BJ (cell line): ENCODE measurements at regions not wholly inside any gene's neighbourhood (a gene's known extent, or its start where the extent isn't known, plus 50 kb on each side); places are given as distances from the start of the nearest gene placed in this dataset.

Experiments used
- CTCF ChIA-PET: fragments of 350-600 bp; formaldehyde crosslinking; extraction: SDS; loops from one replicate; lab custom pipeline; 2021; ENCODE audit warnings: antibody characterized with exemption, inconsistent platforms; lab: Yijun Ruan, JAX
- POLR2A ChIA-PET: fragments of 300-600 bp; sonication (Branson Sonifier 250); formaldehyde crosslinking; extraction: SDS; loops from one replicate; lab custom pipeline; 2021; ENCODE audit warnings: antibody characterized with exemption; lab: Charles Lee
- DNase-seq: peaks from one replicate; pipeline ENCODE4 v3.0.0-alpha.2; 2011; ENCODE audit warnings: low read depth
- H3K27me3 ChIP-seq: 2 replicates; pipeline ENCODE4 v1.6.0; 2011; ENCODE audit warnings: low read length; ENCODE audit not compliant: control insufficient read depth, insufficient read depth
- H3K36me3 ChIP-seq: 2 replicates; pipeline ENCODE4 v1.5.1; 2011; ENCODE audit warnings: low read length; ENCODE audit not compliant: control insufficient read depth, insufficient read depth
- H3K4me3 ChIP-seq: 2 replicates; pipeline ENCODE4 v1.5.1; 2011; ENCODE audit warnings: low read depth, mild to moderate bottlenecking, control low read depth, low read length
- TF ChIP-seq, protein P1 (sequence below): IDR thresholded peaks from 2 replicates; pipeline ENCODE4 v1.5.1; 2011; ENCODE audit warnings: low read depth, mild to moderate bottlenecking, control low read depth, inconsistent platforms, low read length, moderate library complexity; ENCODE audit not compliant: insufficient read depth

DNA sequence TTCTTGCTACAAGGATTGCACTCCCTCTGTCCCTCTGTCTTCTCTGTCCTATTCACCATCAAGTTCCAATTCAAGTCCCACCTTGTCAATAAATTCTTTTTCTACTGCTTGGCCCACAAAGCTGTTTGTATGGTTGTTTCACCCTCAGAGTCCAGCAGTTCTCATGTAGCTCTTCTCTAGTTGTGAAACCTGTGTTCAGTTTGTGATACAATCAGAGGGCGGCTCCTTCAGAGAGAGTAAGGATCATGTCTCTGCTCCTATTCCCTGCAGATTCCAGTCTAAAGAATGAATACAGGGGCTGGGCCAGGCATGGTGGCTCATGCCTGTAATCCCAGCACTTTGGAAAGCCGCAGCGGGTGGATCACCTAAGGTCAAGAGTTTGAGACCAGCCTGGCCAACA is 126.6 kb upstream of the BET1 start:
- TF ChIP-seq, protein P1, sequence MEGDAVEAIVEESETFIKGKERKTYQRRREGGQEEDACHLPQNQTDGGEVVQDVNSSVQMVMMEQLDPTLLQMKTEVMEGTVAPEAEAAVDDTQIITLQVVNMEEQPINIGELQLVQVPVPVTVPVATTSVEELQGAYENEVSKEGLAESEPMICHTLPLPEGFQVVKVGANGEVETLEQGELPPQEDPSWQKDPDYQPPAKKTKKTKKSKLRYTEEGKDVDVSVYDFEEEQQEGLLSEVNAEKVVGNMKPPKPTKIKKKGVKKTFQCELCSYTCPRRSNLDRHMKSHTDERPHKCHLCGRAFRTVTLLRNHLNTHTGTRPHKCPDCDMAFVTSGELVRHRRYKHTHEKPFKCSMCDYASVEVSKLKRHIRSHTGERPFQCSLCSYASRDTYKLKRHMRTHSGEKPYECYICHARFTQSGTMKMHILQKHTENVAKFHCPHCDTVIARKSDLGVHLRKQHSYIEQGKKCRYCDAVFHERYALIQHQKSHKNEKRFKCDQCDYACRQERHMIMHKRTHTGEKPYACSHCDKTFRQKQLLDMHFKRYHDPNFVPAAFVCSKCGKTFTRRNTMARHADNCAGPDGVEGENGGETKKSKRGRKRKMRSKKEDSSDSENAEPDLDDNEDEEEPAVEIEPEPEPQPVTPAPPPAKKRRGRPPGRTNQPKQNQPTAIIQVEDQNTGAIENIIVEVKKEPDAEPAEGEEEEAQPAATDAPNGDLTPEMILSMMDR, result no peak
- H3K4me3 ChIP-seq, result no peak overlapping the region
- CTCF ChIA-PET, result interaction anchor here (0.8 to 1.3 kb wide), 3 partner anchors 11 to 209 kb away, joined by 3 to 4 read pairs (median 3); partner anchors contain the start of gene GNG11
- no peak for DNase-seq
- POLR2A ChIA-PET, result no interaction called here
- H3K27me3 ChIP-seq, result no peaks in the 10 kb centered on the region
- no peaks in the 10 kb centered on the region for H3K36me3 ChIP-seq

DNA sequence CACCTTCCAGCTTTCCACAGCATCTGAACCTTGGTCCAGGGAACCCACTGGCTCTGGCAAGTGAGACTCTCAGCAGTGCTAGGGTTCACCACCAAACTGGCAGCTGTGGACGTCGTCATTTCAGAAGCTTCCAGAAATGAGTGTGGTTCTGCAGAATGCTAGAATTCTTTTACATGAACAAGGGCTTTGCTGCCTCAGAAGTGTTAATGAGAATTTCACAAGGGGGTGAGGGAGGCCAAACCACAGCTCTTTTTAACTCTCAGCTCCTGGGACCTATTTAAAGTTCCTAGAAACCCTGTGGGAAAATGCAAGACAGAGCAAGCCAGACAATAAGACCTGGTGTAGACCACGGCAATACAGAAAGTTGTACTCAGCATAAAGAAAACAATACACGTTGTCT is 129.3 kb upstream of the BET1 start:
- POLR2A ChIA-PET, result no interaction called here
- no peaks in the 10 kb centered on the region for H3K27me3 ChIP-seq
- CTCF ChIA-PET, result interaction anchor here (0.8 to 2.1 kb wide), 4 partner anchors 24 to 334 kb away, joined by 3 to 4 read pairs (median 3); no protein-coding TSS in a partner anchor
- no peaks in the 10 kb centered on the region for H3K36me3 ChIP-seq
- TF ChIP-seq, protein P1, result no peak
- H3K4me3 ChIP-seq, result no peak overlapping the region
- DNase-seq, result no peak

DNA sequence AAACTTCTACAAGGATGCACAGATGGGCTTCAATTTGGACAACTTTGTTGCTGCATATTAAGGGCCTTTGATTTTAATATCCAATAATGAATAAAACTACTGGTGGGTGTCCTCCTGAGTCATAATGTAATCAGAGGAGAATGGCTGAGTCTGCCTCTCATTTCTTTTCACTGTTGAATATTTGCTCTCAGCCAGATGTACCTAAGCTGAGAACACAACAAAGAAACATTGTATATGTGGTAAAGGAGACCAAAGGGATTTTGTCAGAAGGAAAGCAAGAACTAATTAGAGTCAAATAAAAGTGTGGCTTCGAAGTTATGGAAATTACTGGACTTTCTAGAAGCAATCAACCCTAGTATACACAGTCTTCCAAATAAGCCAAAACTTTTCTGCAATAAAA is 131.0 kb upstream of the BET1 start:
- CTCF ChIA-PET, result no interaction called here
- Histone ChIP-seq H3K36me3 (no peaks in the 10 kb centered on the region), H3K27me3 (no peaks in the 10 kb centered on the region), H3K4me3 (no peak overlapping the region)
- TF ChIP-seq, protein P1, result no peak
- no peak for DNase-seq
- POLR2A ChIA-PET, result no interaction called here

DNA sequence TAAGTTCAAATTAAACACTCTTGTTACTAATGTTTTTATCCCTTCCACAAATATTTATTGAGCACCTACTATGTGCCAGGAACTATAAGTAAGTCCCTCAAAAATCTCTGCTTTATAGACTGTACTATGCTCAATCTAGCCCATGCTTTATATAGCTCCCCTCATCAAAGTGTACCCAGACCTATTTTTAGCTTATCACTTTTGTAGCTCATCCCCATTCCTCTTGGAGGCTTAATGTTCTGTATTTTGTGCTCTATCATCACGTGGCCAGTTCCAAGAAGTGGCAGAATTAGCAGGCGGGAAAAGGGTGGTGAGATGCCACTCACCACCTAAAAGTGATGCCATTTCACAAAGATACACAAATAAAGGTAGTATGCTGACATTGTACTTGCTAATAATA is 138.1 kb upstream of the BET1 start:
- no peak overlapping the region for H3K4me3 ChIP-seq
- no peak for DNase-seq
- no peaks in the 10 kb centered on the region for H3K27me3 ChIP-seq
- CTCF ChIA-PET, result interaction anchor here (0.9 kb wide), 1 partner anchor 11 kb away, joined by 3 read pairs; no protein-coding TSS in a partner anchor
- TF ChIP-seq, protein P1, result no peak
- POLR2A ChIA-PET, result interaction anchor here (0.6 kb wide), 1 partner anchor 441 kb away, joined by 16 read pairs; no protein-coding TSS in a partner anchor
- H3K36me3 ChIP-seq, result no peaks in the 10 kb centered on the region

DNA sequence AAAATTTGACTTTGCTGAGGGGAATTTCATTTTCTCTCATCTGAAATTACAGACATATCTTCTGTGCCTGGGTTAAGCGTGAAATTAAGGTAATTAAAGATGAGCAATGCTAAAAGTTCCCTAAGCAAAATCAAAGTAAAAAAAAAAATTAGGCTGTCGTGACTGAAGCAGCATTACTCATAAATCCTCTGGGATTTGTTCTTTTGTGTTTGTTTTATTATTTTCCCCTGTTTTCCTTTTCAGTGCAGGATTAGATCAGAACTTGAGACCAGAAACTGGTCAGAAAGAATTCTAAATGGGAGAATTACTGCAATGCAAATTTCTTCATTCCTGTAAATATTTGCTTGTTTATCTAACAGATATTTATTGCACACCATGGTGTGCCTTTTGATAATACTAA is 141.4 kb upstream of the BET1 start:
- CTCF ChIA-PET, result no interaction called here
- DNase-seq, result no peak
- POLR2A ChIA-PET, result no interaction called here
- H3K27me3 ChIP-seq, result no peaks in the 10 kb centered on the region
- no peak overlapping the region for H3K4me3 ChIP-seq
- TF ChIP-seq, protein P1, result no peak
- no peaks in the 10 kb centered on the region for H3K36me3 ChIP-seq
